H1 (cell line): ENCODE measurements at regions not wholly inside any gene's neighbourhood (a gene's known extent, or its start where the extent isn't known, plus 50 kb on each side); places are given as distances from the start of the nearest gene placed in this dataset.

Experiments
- CTCF ChIA-PET: fragments of 300-600 bp; sonication (Branson Sonifier 250); formaldehyde crosslinking; loops from one replicate; lab custom pipeline; 2021; ENCODE audit not compliant: partially characterized antibody; lab: Charles Lee
- POLR2A ChIA-PET: fragments of 300-600 bp; sonication (Branson Sonifier 250); formaldehyde crosslinking; loops from one replicate; lab custom pipeline; 2021; ENCODE audit warnings: inconsistent platforms; ENCODE audit not compliant: partially characterized antibody; lab: Charles Lee
- DNase-seq, 2 experiments: peaks; one replicate each; pipeline versions ENCODE4 v3.0.0 to v3.0.0-alpha.2; 2010 to 2022; ENCODE audit warnings: low spot score in 2 of 2, low read depth in 1 of 2, mixed read lengths in 1 of 2
- FAIRE-seq: peaks from 2 replicates; lab custom pipeline; 2011; peaks lifted over from hg19 to GRCh38; lab: Jason Lieb, UNC
- H2AFZ ChIP-seq: 2 replicates; pipeline ENCODE4 v1.8.1; 2012; ENCODE audit warnings: low read length, inconsistent platforms
- H2AK5ac ChIP-seq: 2 replicates; pipeline ENCODE4 v1.6.1; 2013; ENCODE audit warnings: low read depth, low read length
- H2BK120ac ChIP-seq: replicated peaks from 2 replicates; pipeline ENCODE3; 2013; ENCODE audit warnings: low read depth, low read length, inconsistent platforms
- H2BK12ac ChIP-seq: 2 replicates; pipeline ENCODE4 v1.6.1; 2013; ENCODE audit warnings: low read depth, low read length
- H2BK15ac ChIP-seq: 2 replicates; pipeline ENCODE4 v1.6.1; 2013; ENCODE audit warnings: low read length
- H2BK20ac ChIP-seq: 2 replicates; pipeline ENCODE4 v1.6.1; 2013; ENCODE audit warnings: low read length
- H2BK5ac ChIP-seq: 2 replicates; pipeline ENCODE4 v1.6.1; 2013; ENCODE audit warnings: low read depth, low read length
- H3K14ac ChIP-seq: 2 replicates; pipeline ENCODE4 v1.6.1; 2013; ENCODE audit warnings: inconsistent platforms; ENCODE audit not compliant: insufficient read length
- H3K18ac ChIP-seq: 2 replicates; pipeline ENCODE4 v1.6.1; 2013; ENCODE audit warnings: low read length; ENCODE audit errors: extremely low read depth
- H3K23ac ChIP-seq: 2 replicates; pipeline ENCODE4 v1.6.1; 2013; ENCODE audit warnings: inconsistent platforms; ENCODE audit not compliant: insufficient read length
- H3K23me2 ChIP-seq: 2 replicates; pipeline ENCODE4 v1.6.1; 2013; ENCODE audit warnings: low read depth, low read length
- H3K27ac ChIP-seq: 2 replicates; pipeline ENCODE4 v1.6.1; 2011; ENCODE audit warnings: low read depth, low read length, inconsistent platforms
- H3K27me3 ChIP-seq, 4 experiments: replicated peaks in 1 of 4; 1 replicate in 1 of 4; 2 replicates in 3 of 4; pipeline versions ENCODE4 v1.6.1 to v1.8.1; 2011 to 2013; ENCODE audit warnings: low read length in 3 of 4, mild to moderate bottlenecking in 3 of 4, inconsistent platforms in 2 of 4, mixed read lengths in 2 of 4, moderate library complexity in 1 of 4; ENCODE audit not compliant: control insufficient read depth in 3 of 4, insufficient read depth in 3 of 4; ENCODE audit errors: extremely low read depth in 1 of 4
- H3K36me3 ChIP-seq, 4 experiments: 2 replicates each; pipeline versions ENCODE4 v1.6.1 to v1.8.1; 2011 to 2013; ENCODE audit warnings: mild to moderate bottlenecking in 4 of 4, low read length in 3 of 4, moderate library complexity in 2 of 4, control low read depth in 1 of 4, inconsistent platforms in 1 of 4; ENCODE audit not compliant: insufficient read depth in 4 of 4, control insufficient read depth in 2 of 4
- H3K4ac ChIP-seq: replicated peaks from 2 replicates; pipeline ENCODE3; 2013; ENCODE audit warnings: low read length, low read depth, mixed read lengths, inconsistent platforms; ENCODE audit not compliant: insufficient read length
- H3K4me1 ChIP-seq, 4 experiments: replicated peaks in 1 of 4; 1 replicate in 1 of 4; 2 replicates in 3 of 4; pipeline versions ENCODE4 v1.6.1 to v1.8.1; 2011 to 2013; ENCODE audit warnings: low read length in 3 of 4, inconsistent platforms in 2 of 4, mixed read lengths in 1 of 4; ENCODE audit not compliant: insufficient read depth in 4 of 4, control insufficient read depth in 3 of 4
- H3K4me2 ChIP-seq, 2 experiments: 2 replicates each; pipeline versions ENCODE4 v1.6.1 to v1.8.1; 2011 to 2013; ENCODE audit warnings: low read depth in 2 of 2, low read length in 2 of 2, control low read depth in 1 of 2, inconsistent platforms in 1 of 2, mild to moderate bottlenecking in 1 of 2; ENCODE audit not compliant: insufficient read depth in 1 of 2
- H3K4me3 ChIP-seq, 4 experiments: fragments of 200-600, 300-600 bp in 1 of 4; sonication (generic), shearing (Covaris generic), sonication (Bioruptor Twin) in 1 of 4; 2 replicates each; pipeline versions ENCODE4 v1.5.1 to v1.8.1; 2011 to 2016; ENCODE audit warnings: low read length in 4 of 4, low read depth in 3 of 4, control low read depth in 2 of 4, inconsistent platforms in 2 of 4, mild to moderate bottlenecking in 2 of 4, mixed read lengths in 1 of 4, moderate library complexity in 1 of 4; ENCODE audit not compliant: insufficient read depth in 2 of 4; ENCODE audit errors: extremely low read depth in 1 of 4
- H3K56ac ChIP-seq: replicated peaks from 2 replicates; pipeline ENCODE3; 2013; ENCODE audit warnings: low read depth, mild to moderate bottlenecking, mixed read lengths, low read length, inconsistent platforms; ENCODE audit not compliant: insufficient read length
- H3K79me1 ChIP-seq: 2 replicates; pipeline ENCODE4 v1.6.1; 2013; ENCODE audit warnings: low read depth, low read length, control low read depth
- H3K79me2 ChIP-seq, 2 experiments: 2 replicates each; pipeline versions ENCODE4 v1.6.1 to v1.8.1; 2012 to 2013; ENCODE audit warnings: low read length in 2 of 2, mild to moderate bottlenecking in 2 of 2, inconsistent platforms in 1 of 2; ENCODE audit not compliant: insufficient read depth in 2 of 2, control insufficient read depth in 1 of 2
- H3K9ac ChIP-seq, 4 experiments: replicated peaks in 1 of 4; 1 replicate in 1 of 4; 2 replicates in 3 of 4; pipeline versions ENCODE4 v1.6.1 to v1.8.1; 2011 to 2013; ENCODE audit warnings: low read depth in 3 of 4, low read length in 3 of 4, control low read depth in 2 of 4, mild to moderate bottlenecking in 2 of 4, moderate library complexity in 2 of 4, inconsistent platforms in 1 of 4; ENCODE audit errors: extremely low read depth in 1 of 4
- H3K9me3 ChIP-seq, 2 experiments: 2 replicates each; pipeline versions ENCODE4 v1.6.1 to v1.8.1; 2012 to 2013; ENCODE audit warnings: mild to moderate bottlenecking in 2 of 2, moderate library complexity in 2 of 2, control low read depth in 1 of 2, inconsistent platforms in 1 of 2, low read depth in 1 of 2, low read length in 1 of 2, mixed read lengths in 1 of 2; ENCODE audit not compliant: insufficient read depth in 2 of 2
- H4K20me1 ChIP-seq, 2 experiments: replicated peaks in 1 of 2; 2 replicates each; pipeline versions ENCODE3 to v1.8.1; 2011 to 2013; ENCODE audit warnings: inconsistent platforms in 2 of 2, low read length in 2 of 2, mild to moderate bottlenecking in 1 of 2; ENCODE audit not compliant: insufficient read depth in 2 of 2, control insufficient read depth in 1 of 2
- H4K5ac ChIP-seq: 2 replicates; pipeline ENCODE4 v1.6.1; 2013; ENCODE audit warnings: low read length, low read depth, mixed read lengths, inconsistent platforms; ENCODE audit not compliant: insufficient read length
- H4K8ac ChIP-seq: 2 replicates; pipeline ENCODE4 v1.8.0; 2013; ENCODE audit warnings: mild to moderate bottlenecking, moderate library complexity, low read length, inconsistent platforms; ENCODE audit not compliant: insufficient read depth; ENCODE audit errors: extremely low read depth
- H4K91ac ChIP-seq: replicated peaks from 2 replicates; pipeline ENCODE3; 2013; ENCODE audit warnings: low read length, mixed read lengths, inconsistent platforms; ENCODE audit not compliant: insufficient read length
- ATF2 ChIP-seq: IDR thresholded peaks from 2 replicates; pipeline ENCODE4 v1.6.1; 2012; ENCODE audit warnings: low read length, inconsistent platforms
- CTBP2 ChIP-seq: IDR thresholded peaks from 2 replicates; pipeline ENCODE4 v1.7.0; 2011; ENCODE audit warnings: borderline replicate concordance, mild to moderate bottlenecking, moderate library complexity, mixed read lengths, low read length; ENCODE audit not compliant: insufficient read depth, insufficient read length
- EP300 ChIP-seq, 2 experiments: IDR thresholded peaks; 1 replicate in 1 of 2; 2 replicates in 1 of 2; pipeline ENCODE4 v1.6.1; 2011 to 2012; ENCODE audit warnings: low read depth in 2 of 2, low read length in 2 of 2, mild to moderate bottlenecking in 2 of 2, borderline replicate concordance in 1 of 2, inconsistent platforms in 1 of 2, moderate library complexity in 1 of 2
- POLR2AphosphoS5 ChIP-seq: IDR thresholded peaks from 2 replicates; pipeline ENCODE4 v1.6.1; 2011; ENCODE audit warnings: low read depth, low read length
- WGBS, 2 experiments: shearing (Covaris generic) in 1 of 2; methylation state at CpG; one replicate each; pipeline versions ENCODE4 v1.1.6 to v1.1.7; 2013 to 2015; ENCODE audit warnings: low lambda C conversion rate in 2 of 2, mixed read lengths in 2 of 2, inconsistent platforms in 1 of 2, low coverage in 1 of 2, missing lambda C conversion rate in 1 of 2; ENCODE audit not compliant: insufficient replicate concordance in 2 of 2, insufficient coverage in 1 of 2, insufficient read length in 1 of 2; ENCODE audit errors: extremely low coverage in 1 of 2, missing lambda C conversion rate in 1 of 2; 5-methylcytosine and 5-hydroxymethylcytosine counted together

GRCh38 chr4:23737571-23737970 is 152.3 kb downstream of the PPARGC1A start:
- 88% methylated on average over 3 of the region's 3 CpGs; no CpG with 5 or more reads in 1 of the 2 experiments for WGBS, 2 experiments
- no peak overlapping the region for H2BK15ac ChIP-seq
- no peak overlapping the region for H2BK20ac ChIP-seq
- no peak overlapping the region for H4K91ac ChIP-seq
- H2BK5ac ChIP-seq, result no peak overlapping the region
- no peaks in the 10 kb centered on the region for H3K79me1 ChIP-seq
- H3K36me3 ChIP-seq, result no peaks in the 10 kb centered on the region
- H3K4me2 ChIP-seq, result no peak overlapping the region
- H3K9me3 ChIP-seq, result no peaks in the 10 kb centered on the region
- H2AFZ ChIP-seq, result no peak overlapping the region
- no peaks in the 10 kb centered on the region for H3K27me3 ChIP-seq
- TF ChIP-seq POLR2AphosphoS5 (no peak), CTBP2 (no peak), ATF2 (no peak), EP300 (IDR thresholded peaks at IDR 0.05; ENCODE audit: borderline replicate concordance in 1 of 2, low read depth in 2 of 2, low read length in 2 of 2) (no peak)
- H2BK12ac ChIP-seq, result no peak overlapping the region
- CTCF ChIA-PET, result interaction anchor here (0.6 kb wide), 1 partner anchor 275 kb away, joined by 3 read pairs; no protein-coding TSS in a partner anchor
- H3K23ac ChIP-seq, result no peak overlapping the region
- H3K18ac ChIP-seq, result no peak overlapping the region
- no peaks in the 10 kb centered on the region for H3K79me2 ChIP-seq
- H4K8ac ChIP-seq, result no peak overlapping the region
- no peak overlapping the region for H4K5ac ChIP-seq
- no peak overlapping the region for H2BK120ac ChIP-seq
- FAIRE-seq (no peak), DNase-seq (no peak)
- no peaks in the 10 kb centered on the region for H4K20me1 ChIP-seq
- no peak overlapping the region for H3K14ac ChIP-seq
- no peak overlapping the region for H3K4ac ChIP-seq
- no peaks in the 10 kb centered on the region for H3K4me1 ChIP-seq
- POLR2A ChIA-PET, result no interaction called here
- no peaks in the 10 kb centered on the region for H3K23me2 ChIP-seq
- H3K4me3 ChIP-seq, result no peak overlapping the region
- no peak overlapping the region for H3K27ac ChIP-seq
- no peak overlapping the region for H2AK5ac ChIP-seq
- H3K56ac ChIP-seq, result no peak overlapping the region
- H3K9ac ChIP-seq, result no peak overlapping the region
